AG04449 (cell line): ENCODE measurements at regions not wholly inside any gene's neighbourhood (a gene's known extent, or its start where the extent isn't known, plus 50 kb on each side); places are given as distances from the start of the nearest gene placed in this dataset.

Experiments used
- CTCF ChIA-PET: fragments of 350-600 bp; formaldehyde crosslinking; extraction: SDS; loops from one replicate; lab custom pipeline; 2021; ENCODE audit warnings: antibody characterized with exemption; lab: Yijun Ruan, JAX
- POLR2A ChIA-PET: fragments of 400-600, 350-600 bp; formaldehyde crosslinking; extraction: SDS; loops from one replicate; lab custom pipeline; 2020; ENCODE audit warnings: antibody characterized with exemption, inconsistent platforms; lab: Yijun Ruan, JAX
- DNase-seq: peaks from one replicate; pipeline ENCODE4 v3.0.0-alpha.2; 2010; ENCODE audit warnings: low read depth, low spot score
- H3K4me3 ChIP-seq: 2 replicates; pipeline ENCODE4 v1.5.1; 2011; ENCODE audit warnings: low read depth, mild to moderate bottlenecking, control low read depth, low read length
- TF ChIP-seq, protein P1 (sequence below): IDR thresholded peaks from one replicate; pipeline ENCODE4 v1.5.1; 2011; ENCODE audit warnings: mild to moderate bottlenecking, moderate library complexity, low read length, control low read depth, inconsistent platforms; ENCODE audit not compliant: insufficient read depth; ENCODE audit errors: missing control alignments

DNA sequence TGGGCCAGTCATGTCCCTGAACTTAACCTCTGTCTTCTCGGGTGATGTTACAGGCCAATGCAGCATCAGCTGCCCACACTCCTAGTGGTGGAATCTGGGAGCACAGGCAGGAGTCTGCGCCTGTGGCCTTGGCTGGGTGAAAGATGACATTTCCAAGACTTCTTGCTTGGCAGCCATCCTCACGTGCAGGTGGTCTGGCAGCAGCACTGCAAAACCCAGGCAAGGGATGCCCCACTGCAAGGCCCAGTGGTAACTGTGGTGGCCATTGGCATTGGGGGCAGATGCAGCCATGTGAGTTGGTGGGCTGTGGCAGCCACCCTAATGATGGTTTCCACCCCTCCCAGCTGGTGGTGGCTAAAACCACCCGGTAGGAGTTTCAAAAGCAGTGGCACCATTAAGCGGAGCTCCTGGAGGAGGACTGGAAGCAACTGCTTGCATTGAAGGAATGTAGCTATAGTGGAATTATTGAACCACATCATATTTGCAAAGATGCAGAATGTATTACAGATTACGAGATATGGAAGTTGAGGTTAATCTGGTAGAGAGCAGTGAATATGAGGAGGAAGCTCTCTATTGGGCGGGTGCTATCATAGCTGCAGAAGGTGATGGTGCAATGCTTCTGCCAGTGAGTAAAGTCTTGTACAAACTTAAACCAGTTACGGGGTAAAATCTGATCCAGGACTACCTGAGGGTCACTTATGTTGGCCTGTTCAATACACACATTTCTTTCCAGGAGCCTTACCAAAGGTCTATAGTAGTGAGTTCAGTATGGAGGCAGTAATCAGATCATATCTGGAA is 120.7 kb upstream of the TOP3B start:
- DNase-seq = no peak
- ChIA-PET CTCF (no interaction called here), POLR2A (no interaction called here)
- TF ChIP-seq, protein P1, sequence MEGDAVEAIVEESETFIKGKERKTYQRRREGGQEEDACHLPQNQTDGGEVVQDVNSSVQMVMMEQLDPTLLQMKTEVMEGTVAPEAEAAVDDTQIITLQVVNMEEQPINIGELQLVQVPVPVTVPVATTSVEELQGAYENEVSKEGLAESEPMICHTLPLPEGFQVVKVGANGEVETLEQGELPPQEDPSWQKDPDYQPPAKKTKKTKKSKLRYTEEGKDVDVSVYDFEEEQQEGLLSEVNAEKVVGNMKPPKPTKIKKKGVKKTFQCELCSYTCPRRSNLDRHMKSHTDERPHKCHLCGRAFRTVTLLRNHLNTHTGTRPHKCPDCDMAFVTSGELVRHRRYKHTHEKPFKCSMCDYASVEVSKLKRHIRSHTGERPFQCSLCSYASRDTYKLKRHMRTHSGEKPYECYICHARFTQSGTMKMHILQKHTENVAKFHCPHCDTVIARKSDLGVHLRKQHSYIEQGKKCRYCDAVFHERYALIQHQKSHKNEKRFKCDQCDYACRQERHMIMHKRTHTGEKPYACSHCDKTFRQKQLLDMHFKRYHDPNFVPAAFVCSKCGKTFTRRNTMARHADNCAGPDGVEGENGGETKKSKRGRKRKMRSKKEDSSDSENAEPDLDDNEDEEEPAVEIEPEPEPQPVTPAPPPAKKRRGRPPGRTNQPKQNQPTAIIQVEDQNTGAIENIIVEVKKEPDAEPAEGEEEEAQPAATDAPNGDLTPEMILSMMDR = peak; percentile 25
- H3K4me3 ChIP-seq = no peak overlapping the region

DNA sequence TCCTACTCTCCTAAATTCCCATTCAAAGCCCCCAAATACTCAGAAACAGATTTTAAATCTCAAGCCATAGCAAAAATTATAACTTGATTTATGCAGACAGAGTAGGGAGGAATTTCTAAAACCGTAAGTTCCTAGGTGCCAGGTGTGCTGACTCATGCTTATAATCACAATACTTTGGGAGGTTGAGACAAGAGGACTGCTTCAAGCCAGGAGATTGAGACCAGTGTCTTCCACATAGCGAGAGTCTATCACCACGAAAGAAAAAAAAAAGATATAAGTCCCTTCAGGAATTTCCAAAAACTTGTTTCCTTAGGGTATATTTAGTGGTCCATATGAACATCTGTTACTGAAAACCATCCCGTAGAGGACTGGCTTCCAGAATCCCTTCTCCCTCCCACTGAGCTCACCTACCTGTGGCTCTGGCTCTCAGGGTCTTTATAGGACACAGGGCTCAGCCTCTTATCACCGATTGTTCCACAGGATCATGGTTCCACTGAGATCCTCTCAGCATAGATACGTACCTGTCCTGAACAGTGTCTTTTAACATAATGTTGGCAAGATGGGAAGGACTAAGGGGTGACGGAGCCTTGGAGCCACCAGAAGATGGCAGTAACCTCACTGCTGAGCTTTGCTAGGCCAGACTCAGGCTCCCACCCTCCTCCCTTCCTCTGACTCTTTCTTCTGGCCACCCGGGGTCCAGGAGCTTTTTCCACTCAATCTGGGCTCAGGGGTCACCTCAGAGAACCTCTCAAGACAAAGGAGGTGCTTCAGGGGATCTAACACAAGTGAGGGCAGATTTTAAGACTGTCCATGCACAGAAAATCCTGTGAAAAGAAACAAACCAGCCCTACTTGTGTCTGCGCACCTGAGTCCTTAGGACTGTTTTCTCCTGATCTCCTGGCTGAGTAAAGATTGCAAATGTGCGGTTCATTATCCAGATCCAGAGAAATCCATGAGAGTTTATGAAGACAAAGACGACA is 117.5 kb upstream of the TOP3B start:
- ChIA-PET POLR2A (no interaction called here), CTCF (interaction anchor here (0.7 to 2.1 kb wide), 3 partner anchors 11 to 15 kb away, joined by 3 to 11 read pairs (median 9); no protein-coding TSS in a partner anchor)
- DNase-seq = no peak
- TF ChIP-seq, protein P1 = peak; percentile 40
- no peak overlapping the region for H3K4me3 ChIP-seq

DNA sequence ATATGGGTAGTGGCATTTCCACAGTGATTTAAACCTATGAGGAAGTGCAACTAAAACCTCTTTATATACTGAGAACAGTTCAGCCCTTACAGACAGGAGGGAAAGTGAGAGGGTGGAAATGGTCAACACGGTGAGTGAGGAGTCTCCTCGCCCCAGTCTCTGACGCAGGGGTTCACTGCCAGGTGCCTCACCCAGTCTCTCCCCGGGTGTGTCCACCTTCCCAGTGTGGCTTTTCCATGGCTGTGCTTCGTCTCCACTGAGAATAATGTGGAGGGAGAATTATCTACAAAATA is 116.6 kb upstream of the TOP3B start:
- DNase-seq = no peak
- ChIA-PET POLR2A (no interaction called here), CTCF (interaction anchor here (1.8 to 2.1 kb wide), 2 partner anchors 12 to 14 kb away, joined by 9 to 11 read pairs; no protein-coding TSS in a partner anchor)

DNA sequence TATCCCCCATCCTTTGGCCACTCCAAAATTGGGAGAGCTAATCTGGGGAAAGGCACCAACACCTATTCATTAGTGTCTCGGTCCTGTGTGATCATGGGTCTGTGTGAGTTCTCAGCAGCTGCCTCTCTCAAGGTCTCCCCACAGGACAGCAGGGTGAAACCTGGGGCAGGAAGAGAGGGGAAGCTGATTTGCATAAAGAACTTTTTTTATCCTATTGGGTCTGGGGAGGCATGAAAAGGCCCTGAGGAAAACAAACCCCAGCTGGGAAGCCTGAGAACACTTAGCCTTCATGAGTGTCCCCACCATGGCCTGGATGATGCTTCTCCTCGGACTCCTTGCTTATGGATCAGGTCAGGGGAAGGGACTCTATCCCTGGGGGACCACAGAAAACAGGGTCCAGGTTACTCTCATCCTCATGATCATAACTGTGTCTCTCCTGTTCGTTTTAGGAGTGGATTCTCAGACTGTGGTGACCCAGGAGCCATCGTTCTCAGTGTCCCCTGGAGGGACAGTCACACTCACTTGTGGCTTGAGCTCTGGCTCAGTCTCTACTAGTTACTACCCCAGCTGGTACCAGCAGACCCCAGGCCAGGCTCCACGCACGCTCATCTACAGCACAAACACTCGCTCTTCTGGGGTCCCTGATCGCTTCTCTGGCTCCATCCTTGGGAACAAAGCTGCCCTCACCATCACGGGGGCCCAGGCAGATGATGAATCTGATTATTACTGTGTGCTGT is 116.0 kb upstream of the TOP3B start:
- CTCF ChIA-PET = interaction anchor here (2.1 kb wide), 1 partner anchor 12 kb away, joined by 9 read pairs; no protein-coding TSS in a partner anchor
- POLR2A ChIA-PET = no interaction called here
- DNase-seq = no peak
- H3K4me3 ChIP-seq = no peak overlapping the region
- TF ChIP-seq, protein P1 = no peak

More for the DNA sequence above, 116.6 kb upstream of the TOP3B start:
- TF ChIP-seq, protein P1 = no peak
- no peak overlapping the region for H3K4me3 ChIP-seq

DNA sequence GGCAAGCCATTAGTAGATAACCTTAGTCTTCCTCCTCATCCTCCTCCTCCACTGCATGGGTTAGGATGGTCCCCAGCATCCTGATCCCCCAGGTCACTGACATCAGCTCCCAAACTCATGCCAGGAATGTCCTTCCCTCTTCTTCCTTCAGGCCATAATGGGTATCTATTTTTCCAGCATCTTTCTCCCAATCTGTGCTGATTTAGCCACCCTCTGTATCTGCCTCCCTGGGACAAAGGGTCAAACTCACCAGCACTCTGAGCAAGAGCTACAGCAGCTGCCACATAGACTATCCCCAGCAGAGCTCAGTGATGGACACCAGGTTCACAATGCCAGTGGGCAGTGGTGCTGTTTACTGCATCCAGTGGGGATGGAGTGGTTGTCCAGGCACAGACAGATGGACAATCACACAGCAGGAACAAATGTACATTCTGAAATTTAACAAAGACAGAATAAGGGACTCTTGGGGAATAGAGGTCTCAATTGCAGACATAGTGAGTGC is 115.2 kb upstream of the TOP3B start:
- no peak overlapping the region for H3K4me3 ChIP-seq
- ChIA-PET CTCF (no interaction called here), POLR2A (no interaction called here)
- no peak for DNase-seq
- TF ChIP-seq, protein P1 = no peak
